HCT116 (cell line): ENCODE measurements at regions not wholly inside any gene's neighbourhood (a gene's known extent, or its start where the extent isn't known, plus 50 kb on each side); places are given as distances from the start of the nearest gene placed in this dataset.

Source experiments
- ATAC-seq: fragments of 200-7000 bp; cut with Tn5 transposase; 2 replicates; pipeline ENCODE4 v1.9.1; 2020; ENCODE audit warnings: mild to moderate bottlenecking, moderate library complexity
- BruUV-seq: library from RNA; stranded (reverse); fragments of 400-500 nt; replicated peaks from 2 replicates; lab custom pipeline; 2021; lab: Mats Ljungman, UMichigan
- CTCF ChIA-PET: fragments of 300-600 bp; sonication (Branson Sonifier 250); formaldehyde crosslinking; loops from one replicate; lab custom pipeline; 2021; ENCODE audit warnings: antibody characterized with exemption; lab: Charles Lee
- POLR2A ChIA-PET: fragments of 300-600, 350-600 bp; sonication (Branson Sonifier 250); formaldehyde crosslinking; loops from one replicate; lab custom pipeline; 2021; ENCODE audit warnings: antibody characterized with exemption; lab: Charles Lee
- RAD21 ChIA-PET, 2 experiments: fragments of 300-600 bp; sonication (Branson Sonifier 250); formaldehyde crosslinking; loops; one replicate each; lab custom pipeline; 2023; ENCODE audit warnings: low total read pairs in 2 of 2; ENCODE audit not compliant: uncharacterized antibody in 2 of 2, unreplicated experiment in 2 of 2, low non-redundant PET in 1 of 2; lab: Charles Lee
- DNase-seq: peaks from one replicate; pipeline ENCODE4 v3.0.0-alpha.2; 2010; ENCODE audit warnings: low read depth, low spot score
- H2AFZ ChIP-seq: fragments of 200-600 bp; shearing (Covaris generic), sonication (generic); 2 replicates; pipeline ENCODE4 v1.6.1; 2017; ENCODE audit warnings: low read depth, mixed run types, mixed read lengths, antibody characterized with exemption, low read length; ENCODE audit not compliant: poor library complexity, severe bottlenecking
- H3K27ac ChIP-seq: 2 replicates; pipeline ENCODE4 v1.5.1; 2012; ENCODE audit warnings: low read depth, low read length
- H3K27me3 ChIP-seq: fragments of 200-600 bp; sonication (generic); 2 replicates; pipeline ENCODE4 v1.6.1; 2016; ENCODE audit warnings: mixed run types, low read length, mixed read lengths; ENCODE audit not compliant: insufficient read depth
- H3K36me3 ChIP-seq, 2 experiments: fragments of 200-500 bp in 1 of 2; fragments of 200-600 bp in 1 of 2; sonication (Bioruptor generic) in 1 of 2; sonication (generic) in 1 of 2; 2 replicates each; pipeline versions ENCODE4 v1.5.1 to v1.6.1; 2014 to 2016; ENCODE audit warnings: low read length in 2 of 2, inconsistent platforms in 1 of 2, mixed read lengths in 1 of 2, mixed run types in 1 of 2; ENCODE audit not compliant: insufficient read depth in 2 of 2, control insufficient read depth in 1 of 2
- H3K4me1 ChIP-seq, 2 experiments: fragments of 200-600 bp in 1 of 2; sonication (generic) in 1 of 2; 2 replicates each; pipeline versions ENCODE4 v1.5.1 to v1.6.1; 2012 to 2017; ENCODE audit warnings: low read length in 2 of 2, inconsistent platforms in 1 of 2, mild to moderate bottlenecking in 1 of 2, mixed read lengths in 1 of 2, mixed run types in 1 of 2, moderate library complexity in 1 of 2; ENCODE audit not compliant: insufficient read depth in 2 of 2, control insufficient read depth in 1 of 2
- H3K4me2 ChIP-seq: fragments of 200-600 bp; sonication (generic); 2 replicates; pipeline ENCODE4 v1.6.1; 2017; ENCODE audit warnings: mixed run types, low read length, mixed read lengths
- H3K4me3 ChIP-seq, 2 experiments: fragments of 200-600 bp in 1 of 2; sonication (generic) in 1 of 2; replicated peaks in 1 of 2; 2 replicates each; pipeline ENCODE4 v1.5.1; 2011 to 2016; ENCODE audit warnings: low read length in 2 of 2, control low read depth in 1 of 2, low read depth in 1 of 2, mild to moderate bottlenecking in 1 of 2, mixed read lengths in 1 of 2, mixed run types in 1 of 2
- H3K79me2 ChIP-seq: fragments of 200-600 bp; sonication (generic); 2 replicates; pipeline ENCODE4 v1.6.1; 2017; ENCODE audit warnings: mild to moderate bottlenecking, mixed run types, low read length, moderate library complexity, mixed read lengths; ENCODE audit not compliant: insufficient read depth
- H3K9ac ChIP-seq: fragments of 200-600 bp; sonication (generic); 2 replicates; pipeline ENCODE4 v1.6.1; 2016; ENCODE audit warnings: low read length, mixed read lengths
- H3K9me2 ChIP-seq: fragments of 200-600 bp; sonication (generic), shearing (Covaris generic); 2 replicates; pipeline ENCODE4 v1.6.1; 2017; ENCODE audit warnings: mixed run types, mild to moderate bottlenecking, moderate library complexity; ENCODE audit not compliant: insufficient read depth
- H3K9me3 ChIP-seq, 2 experiments: fragments of 200-500 bp in 1 of 2; fragments of 200-600 bp in 1 of 2; sonication (Bioruptor generic) in 1 of 2; sonication (generic) in 1 of 2; 2 replicates each; pipeline ENCODE4 v1.6.1; 2014 to 2017; ENCODE audit warnings: low read length in 2 of 2, mixed read lengths in 2 of 2, inconsistent platforms in 1 of 2, low read depth in 1 of 2, mild to moderate bottlenecking in 1 of 2, mixed run types in 1 of 2, moderate library complexity in 1 of 2; ENCODE audit not compliant: control insufficient read depth in 1 of 2, insufficient read depth in 1 of 2
- H4K20me1 ChIP-seq: fragments of 200-600 bp; sonication (generic), shearing (Covaris generic); 2 replicates; pipeline ENCODE4 v1.6.1; 2017; ENCODE audit warnings: mixed run types, mild to moderate bottlenecking, moderate library complexity; ENCODE audit not compliant: insufficient read depth
- ATF3 ChIP-seq: IDR thresholded peaks from 2 replicates; pipeline ENCODE4 v1.6.1; 2012
- CEBPB ChIP-seq: IDR thresholded peaks from 2 replicates; pipeline ENCODE4 v1.6.1; 2012; ENCODE audit warnings: low read depth
- CTCF ChIP-seq, 3 experiments: fragments of 200-600 bp in 1 of 3; sonication (generic) in 1 of 3; IDR thresholded peaks in 2 of 3; conservative IDR thresholded peaks in 1 of 3; 2 replicates each; pipeline ENCODE4 v1.5.1; 2012 to 2017; ENCODE audit warnings: low read depth in 2 of 3, low read length in 2 of 3, antibody characterized with exemption in 1 of 3, borderline replicate concordance in 1 of 3, control low read depth in 1 of 3, mild to moderate bottlenecking in 1 of 3, mixed read lengths in 1 of 3, mixed run types in 1 of 3, moderate library complexity in 1 of 3; ENCODE audit not compliant: insufficient read depth in 1 of 3
- EGR1 ChIP-seq: IDR thresholded peaks from 2 replicates; pipeline ENCODE4 v1.6.1; 2012; ENCODE audit warnings: low read depth
- ELF1 ChIP-seq: IDR thresholded peaks from 2 replicates; pipeline ENCODE4 v1.6.1; 2012; ENCODE audit warnings: low read depth, borderline replicate concordance
- EZH2 ChIP-seq: fragments of 200-600 bp; sonication (generic); IDR thresholded peaks from 2 replicates; pipeline ENCODE4 v1.6.1; 2017; ENCODE audit warnings: antibody characterized with exemption, mixed run types
- JUND ChIP-seq: IDR thresholded peaks from 2 replicates; pipeline ENCODE4 v1.6.1; 2012
- MAX ChIP-seq: IDR thresholded peaks from 2 replicates; pipeline ENCODE4 v1.6.1; 2012
- POLR2AphosphoS5 ChIP-seq: IDR thresholded peaks from 2 replicates; pipeline ENCODE4 v1.6.1; 2011; ENCODE audit warnings: mild to moderate bottlenecking, low read depth, low read length, moderate library complexity
- RAD21 ChIP-seq: IDR thresholded peaks from 2 replicates; pipeline ENCODE4 v1.6.1; 2012; ENCODE audit warnings: low read depth, mild to moderate bottlenecking
- SIN3A ChIP-seq: IDR thresholded peaks from 2 replicates; pipeline ENCODE4 v1.6.1; 2012; ENCODE audit warnings: low read depth
- SRF ChIP-seq: IDR thresholded peaks from 2 replicates; pipeline ENCODE4 v1.6.1; 2012; ENCODE audit warnings: low read depth
- TCF7L2 ChIP-seq: IDR thresholded peaks from 2 replicates; pipeline ENCODE4 v1.7.0; 2011; ENCODE audit warnings: borderline replicate concordance, inconsistent platforms; ENCODE audit not compliant: insufficient read depth, insufficient read length; ENCODE audit errors: extremely low read depth
- YY1 ChIP-seq: IDR thresholded peaks from 2 replicates; pipeline ENCODE4 v1.6.1; 2011; ENCODE audit warnings: low read length, low read depth, moderate library complexity, mild to moderate bottlenecking; ENCODE audit not compliant: insufficient replicate concordance; ENCODE audit errors: extremely low read depth
- ZBTB33 ChIP-seq: IDR thresholded peaks from 2 replicates; pipeline ENCODE4 v1.6.1; 2011; ENCODE audit warnings: mild to moderate bottlenecking, low read length, moderate library complexity; ENCODE audit not compliant: insufficient replicate concordance; ENCODE audit errors: extremely low read depth
- ZFX ChIP-seq: fragments of 450-650 bp; IDR thresholded peaks from 2 replicates; pipeline ENCODE4 v1.6.1; 2017
- intact Hi-C: fragments of 100-400 bp; cut with micrococcal nuclease; formaldehyde crosslinking; loops from 2 replicates; pipeline ENCODE4 v1.10.0; 2022

GRCh38 chr13:60836821-60837220 is 439.8 kb downstream of the TDRD3 start:
- H3K9ac ChIP-seq, result no peak overlapping the region
- H3K9me2 ChIP-seq, result no peaks in the 10 kb centered on the region
- H3K36me3 ChIP-seq, result no peaks in the 10 kb centered on the region
- ChIA-PET RAD21 (no interaction called here), POLR2A (no interaction called here), CTCF (no interaction called here)
- no peak overlapping the region for H2AFZ ChIP-seq
- H3K9me3 ChIP-seq, result no peaks in the 10 kb centered on the region; a peak in 1 of 4 replicates
- BruUV-seq, result no TSS peak
- H3K4me1 ChIP-seq, result no peaks in the 10 kb centered on the region
- no peak overlapping the region for H3K27ac ChIP-seq
- no peaks in the 10 kb centered on the region for H4K20me1 ChIP-seq
- H3K27me3 ChIP-seq, result no peaks in the 10 kb centered on the region
- DNase-seq (no peak), ATAC-seq (no peak)
- H3K4me2 ChIP-seq, result no peak overlapping the region
- H3K79me2 ChIP-seq, result no peaks in the 10 kb centered on the region
- no peak for TF ChIP-seq ELF1
- TF ChIP-seq MAX, result no peak
- no peak for TF ChIP-seq YY1
- no peak for TF ChIP-seq TCF7L2
- TF ChIP-seq ATF3, result no peak
- no peak for TF ChIP-seq ZBTB33
- no peak for TF ChIP-seq SIN3A
- no peak for TF ChIP-seq RAD21
- TF ChIP-seq JUND, result no peak
- TF ChIP-seq ZFX, result no peak
- no peak for TF ChIP-seq SRF
- no peak for TF ChIP-seq POLR2AphosphoS5
- TF ChIP-seq EGR1, result no peak
- no peak for TF ChIP-seq EZH2
- TF ChIP-seq CTCF (IDR thresholded peaks at IDR 0.05 in 2 of 3, conservative IDR thresholded peaks at IDR 0.05 in 1 of 3; ENCODE audit: borderline replicate concordance in 1 of 3, insufficient read depth in 1 of 3, low read depth in 2 of 3, low read length in 2 of 3), result no peak
- no peak for TF ChIP-seq CEBPB
- no peak overlapping the region for H3K4me3 ChIP-seq
- intact Hi-C loops, result no loop called here
